GM12864 (cell line): ENCODE measurements at regions not wholly inside any gene's neighbourhood (a gene's known extent, or its start where the extent isn't known, plus 50 kb on each side); places are given as distances from the start of the nearest gene placed in this dataset.
"Not testable (repeated sequence)": the region's sequence is repeated elsewhere in the genome, so short reads cannot be mapped to it uniquely, and the experiment has no call there.

Experiments
- DNase-seq: peaks from one replicate; pipeline ENCODE4 v3.0.0-alpha.2; 2011; ENCODE audit warnings: low read depth
- H3K4me3 ChIP-seq: 2 replicates; pipeline ENCODE4 v1.5.1; 2011; ENCODE audit warnings: mild to moderate bottlenecking, low read depth, low read length, control low read depth
- CTCF ChIP-seq: IDR thresholded peaks from 2 replicates; pipeline ENCODE4 v1.5.1; 2011; ENCODE audit warnings: low read depth, mild to moderate bottlenecking, moderate library complexity, low read length, control low read depth, inconsistent platforms; ENCODE audit errors: missing control alignments

GRCh38 chr7:34425194-34425593, 232.8 kb upstream of the NPSR1 start:
- TF ChIP-seq CTCF, result no peak

GRCh38 chr7:34425631-34426384, 232.2 kb upstream of the NPSR1 start:
- no peak for TF ChIP-seq CTCF
- no peak for DNase-seq
- H3K4me3 ChIP-seq, result no peak overlapping the region

More at GRCh38 chr7:34425194-34425593, 232.8 kb upstream of the NPSR1 start:
- H3K4me3 ChIP-seq, result no peak overlapping the region
- DNase-seq, result no peak

- TF ChIP-seq CTCF, result no peak
- no peak overlapping the region for H3K4me3 ChIP-seq
- no peak for DNase-seq
Measured at GRCh38 chr7:34430456-34430855, 227.6 kb upstream of the NPSR1 start.

GRCh38 chr7:34438436-34438835, 219.6 kb upstream of the NPSR1 start:
- no peak for TF ChIP-seq CTCF
- DNase-seq, result no peak
- H3K4me3 ChIP-seq, result no peak overlapping the region

GRCh38 chr7:34445653-34446052, 212.4 kb upstream of the NPSR1 start:
- no peak for DNase-seq
- no peak overlapping the region for H3K4me3 ChIP-seq
- no peak for TF ChIP-seq CTCF

- not testable (repeated sequence) for H3K4me3 ChIP-seq, DNase-seq
Measured at GRCh38 chr7:34448531-34448930, 209.5 kb upstream of the NPSR1 start.

- H3K4me3 ChIP-seq, result no peak overlapping the region
- no peak for DNase-seq
- no peak for TF ChIP-seq CTCF
Measured at GRCh38 chr7:34449765-34450164, 208.3 kb upstream of the NPSR1 start.

GRCh38 chr7:34451183-34451582, 206.8 kb upstream of the NPSR1 start:
- no peak for DNase-seq
- no peak for TF ChIP-seq CTCF
- no peak overlapping the region for H3K4me3 ChIP-seq
